K562 (cell line): ENCODE measurements at regions not wholly inside any gene's neighbourhood (a gene's known extent, or its start where the extent isn't known, plus 50 kb on each side); places are given as distances from the start of the nearest gene placed in this dataset.

Experiments used
- ATAC-seq: fragments of 200-7000 bp; cut with Tn5 transposase; 3 replicates; pipeline ENCODE4 v1.9.1; 2020; ENCODE audit warnings: moderate library complexity
- BruUV-seq: library from RNA; stranded (reverse); fragments of 400-500 nt; replicated peaks from 2 replicates; lab custom pipeline; 2021; lab: Mats Ljungman, UMichigan
- CTCF ChIA-PET: fragments of 300-600 bp; formaldehyde crosslinking; extraction: SDS; loops from one replicate; lab custom pipeline; 2021; ENCODE audit warnings: low intra/inter-chr PET ratio; lab: Yijun Ruan, JAX
- POLR2A ChIA-PET: fragments of 300-600, 350-650 bp; sonication (Branson Sonifier 250); formaldehyde crosslinking; extraction: SDS; loops from one replicate; lab custom pipeline; 2021; ENCODE audit warnings: antibody characterized with exemption, inconsistent platforms; lab: Yijun Ruan, JAX
- DNase-seq, 4 experiments: peaks; one replicate each; pipeline versions ENCODE4 v3.0.0 to v3.0.0-alpha.2; 2011 to 2018; ENCODE audit warnings: low spot score in 3 of 4, mixed read lengths in 3 of 4; ENCODE audit errors: extremely low read depth in 1 of 4
- FAIRE-seq: peaks from 2 replicates; lab custom pipeline; 2011; peaks lifted over from hg19 to GRCh38; lab: Jason Lieb, UNC
- H2AFZ ChIP-seq: 2 replicates; pipeline ENCODE4 v1.6.0; 2011; ENCODE audit warnings: low read depth, low read length, control low read depth, inconsistent platforms
- H3K27ac ChIP-seq: fragments of 200-600 bp; 3 replicates; pipeline ENCODE4 v1.8.0; 2011; ENCODE audit warnings: low read depth, mild to moderate bottlenecking, control low read depth, inconsistent platforms, low read length, moderate library complexity, mixed read lengths; ENCODE audit errors: extremely low read depth
- H3K27me3 ChIP-seq, 2 experiments: fragments of 300-600 bp in 1 of 2; 2 replicates in 1 of 2; 3 replicates in 1 of 2; pipeline versions ENCODE4 v1.6.0 to v1.8.0; 2011; ENCODE audit warnings: inconsistent platforms in 2 of 2, low read length in 2 of 2, mild to moderate bottlenecking in 1 of 2, mixed read lengths in 1 of 2, moderate library complexity in 1 of 2; ENCODE audit not compliant: control insufficient read depth in 2 of 2, insufficient read depth in 2 of 2
- H3K36me3 ChIP-seq: fragments of 300-600 bp; 3 replicates; pipeline ENCODE4 v1.8.0; 2011; ENCODE audit warnings: mild to moderate bottlenecking, low read length, inconsistent platforms; ENCODE audit not compliant: control insufficient read depth, insufficient read depth
- H3K4me1 ChIP-seq, 2 experiments: fragments of 200-600 bp in 1 of 2; replicated peaks in 1 of 2; 2 replicates in 1 of 2; 3 replicates in 1 of 2; pipeline versions ENCODE4 v1.5.1 to v1.8.0; 2011; ENCODE audit warnings: inconsistent platforms in 2 of 2, low read length in 2 of 2, mild to moderate bottlenecking in 1 of 2, mixed read lengths in 1 of 2, moderate library complexity in 1 of 2; ENCODE audit not compliant: control insufficient read depth in 2 of 2, insufficient read depth in 2 of 2
- H3K4me2 ChIP-seq: 2 replicates; pipeline ENCODE4 v1.6.1; 2011; ENCODE audit warnings: low read length, control low read depth, inconsistent platforms, mixed read lengths; ENCODE audit not compliant: insufficient read depth
- H3K4me3 ChIP-seq: fragments of 200-600 bp; sonication (generic), shearing (Covaris generic); 2 replicates; pipeline ENCODE4 v1.5.1; 2016; ENCODE audit warnings: control low read depth, inconsistent platforms
- H3K79me2 ChIP-seq: fragments of 200-600 bp; 3 replicates; pipeline ENCODE4 v1.8.0; 2011; ENCODE audit warnings: low read length, inconsistent platforms; ENCODE audit not compliant: control insufficient read depth, insufficient read depth
- H3K9ac ChIP-seq, 2 experiments: 2 replicates each; pipeline versions ENCODE4 v1.6.0 to v1.6.1; 2011; ENCODE audit warnings: low read depth in 2 of 2, low read length in 2 of 2, control low read depth in 1 of 2, inconsistent platforms in 1 of 2, mild to moderate bottlenecking in 1 of 2, mixed read lengths in 1 of 2; ENCODE audit not compliant: insufficient read depth in 1 of 2
- H3K9me1 ChIP-seq: one replicate; pipeline ENCODE4 v1.6.0; 2011; ENCODE audit warnings: inconsistent platforms, mild to moderate bottlenecking, low read length, moderate library complexity; ENCODE audit not compliant: control insufficient read depth, insufficient read depth
- H3K9me3 ChIP-seq: replicated peaks from 2 replicates; pipeline ENCODE4 v1.5.1; 2011; ENCODE audit warnings: low read depth, low read length, inconsistent platforms; ENCODE audit not compliant: control insufficient read depth, insufficient read depth
- H4K20me1 ChIP-seq: replicated peaks from 2 replicates; pipeline ENCODE4 v1.6.1; 2011; ENCODE audit warnings: low read length, inconsistent platforms, mixed read lengths; ENCODE audit not compliant: control insufficient read depth, insufficient read depth
- ATF6 ChIP-seq: sonication (generic); formaldehyde crosslinking; IDR thresholded peaks from 2 replicates; pipeline ENCODE4 v1.4.0; 2020; ENCODE audit warnings: mild to moderate bottlenecking, missing genetic modification reagents
- MBD1 ChIP-seq: fragments of 250-450 bp; sonication (Bioruptor Pico); IDR thresholded peaks from 2 replicates; pipeline ENCODE4 v1.8.0; 2022; ENCODE audit warnings: inconsistent platforms
- MLLT1 ChIP-seq, 2 experiments: fragments of 450-650 bp; IDR thresholded peaks; 2 replicates each; pipeline ENCODE4 v1.6.1; 2016
- NFE2L1 ChIP-seq: fragments of 450-650 bp; IDR thresholded peaks from 2 replicates; pipeline ENCODE4 v1.6.1; 2016; ENCODE audit warnings: missing genetic modification characterization, low read depth, mild to moderate bottlenecking, missing compliant biosample characterization, moderate library complexity, borderline replicate concordance
- NR2F6 ChIP-seq: fragments of 450-650 bp; formaldehyde crosslinking; IDR thresholded peaks from 2 replicates; pipeline ENCODE4 v1.4.0; 2020; ENCODE audit warnings: mild to moderate bottlenecking
- PHF8 ChIP-seq: fragments of 200-600 bp; sonication (generic); IDR thresholded peaks from 2 replicates; pipeline ENCODE4 v1.6.1; 2012; ENCODE audit warnings: mixed run types, mild to moderate bottlenecking, inconsistent platforms, low read length, moderate library complexity, borderline replicate concordance
- ZBTB26 ChIP-seq: fragments of 450-650 bp; formaldehyde crosslinking; IDR thresholded peaks from 2 replicates; pipeline ENCODE4 v1.4.0; 2022; ENCODE audit warnings: missing genetic modification characterization
- ZNF121 ChIP-seq: sonication (generic); formaldehyde crosslinking; conservative IDR thresholded peaks from 2 replicates; pipeline ENCODE4 v1.8.0; 2022; ENCODE audit warnings: missing genetic modification reagents
- ZNF174 ChIP-seq: fragments of 250-450 bp; sonication (Bioruptor Pico); IDR thresholded peaks from 2 replicates; pipeline ENCODE4 v1.4.0; 2020; ENCODE audit warnings: mild to moderate bottlenecking
- ZNF217 ChIP-seq: sonication (generic); formaldehyde crosslinking; IDR thresholded peaks from 2 replicates; pipeline ENCODE4 v1.8.0; 2022; ENCODE audit warnings: mild to moderate bottlenecking, missing genetic modification reagents
- ZNF431 ChIP-seq: sonication (generic); formaldehyde crosslinking; IDR thresholded peaks from 2 replicates; pipeline ENCODE4 v1.8.0; 2022; ENCODE audit warnings: mild to moderate bottlenecking, missing genetic modification reagents
- in situ Hi-C: fragments of 300-500 bp; cut with MboI; formaldehyde crosslinking; loops from 4 replicates; pipeline ENCODE4 v1.15.0; 2018; ENCODE audit warnings: inconsistent platforms, mixed read lengths
- intact Hi-C: fragments of 100-400 bp; cut with micrococcal nuclease; formaldehyde crosslinking; loops from 2 replicates; pipeline ENCODE4 v1.14.2; 2022

- no peak overlapping the region for H2AFZ ChIP-seq
- in situ Hi-C loops = no loop called here
- ChIA-PET POLR2A (no interaction called here), CTCF (no interaction called here)
- no peaks in the 10 kb centered on the region for H3K79me2 ChIP-seq
- no peaks in the 10 kb centered on the region for H3K4me1 ChIP-seq
- ATAC-seq (no peak), FAIRE-seq (no peak), DNase-seq (no peak)
- H4K20me1 ChIP-seq = no peaks in the 10 kb centered on the region
- 0 out of 5 replicates have a peak, but pooled peaks cover 0 to 2% of the 10 kb centered on the region in 2 experiments for H3K27me3 ChIP-seq
- intact Hi-C loops = no loop called here
- no peak overlapping the region for H3K4me2 ChIP-seq
- no peaks in the 10 kb centered on the region for H3K36me3 ChIP-seq
- H3K9me1 ChIP-seq = no peaks in the 10 kb centered on the region
- no TSS peak for BruUV-seq
- no peak overlapping the region for H3K9ac ChIP-seq
- H3K4me3 ChIP-seq = no peak overlapping the region
- no peaks in the 10 kb centered on the region for H3K9me3 ChIP-seq
- H3K27ac ChIP-seq = no peak overlapping the region
- TF ChIP-seq PHF8 (no peak), ZNF431 (no peak)
Measured at GRCh38 chr5:87190041-87190440, 77.6 kb upstream of the RASA1 start.

GRCh38 chr5:87190687-87191086 is 77.0 kb upstream of the RASA1 start:
- Histone ChIP-seq H3K4me3 (no peak overlapping the region), H2AFZ (no peak overlapping the region), H3K9ac (no peak overlapping the region), H3K36me3 (no peaks in the 10 kb centered on the region), H3K27ac (no peak overlapping the region), H3K9me1 (no peaks in the 10 kb centered on the region), H3K4me2 (no peak overlapping the region), H3K79me2 (no peaks in the 10 kb centered on the region), H3K9me3 (no peaks in the 10 kb centered on the region), H3K4me1 (no peaks in the 10 kb centered on the region), H4K20me1 (no peaks in the 10 kb centered on the region), H3K27me3 (0 out of 5 replicates have a peak, but pooled peaks cover 0 to 2% of the 10 kb centered on the region in 2 experiments)
- in situ Hi-C loops (no loop called here), intact Hi-C loops (no loop called here)
- POLR2A ChIA-PET = no interaction called here
- BruUV-seq = no TSS peak
- TF ChIP-seq ZNF217 (CRISPR knock-in tag) = no peak
- TF ChIP-seq MLLT1 (IDR thresholded peaks at IDR 0.05) = no peak
- no peak for TF ChIP-seq MBD1 (CRISPR knock-in tag)
- no peak for TF ChIP-seq ZNF121
- no peak for TF ChIP-seq NR2F6 (CRISPR knock-in tag)
- no peak for TF ChIP-seq ZNF431
- TF ChIP-seq NFE2L1 (tag) = no peak
- no peak for TF ChIP-seq ATF6 (CRISPR knock-in tag)
- TF ChIP-seq ZNF174 (CRISPR knock-in tag) = no peak
- TF ChIP-seq ZBTB26 (CRISPR knock-in tag) = no peak
- FAIRE-seq (no peak), DNase-seq (no peak), ATAC-seq (no peak)
- CTCF ChIA-PET = no interaction called here
